GM18858 (cell line): ENCODE measurements at regions not wholly inside any gene's neighbourhood (a gene's known extent, or its start where the extent isn't known, plus 50 kb on each side); places are given as distances from the start of the nearest gene placed in this dataset.

Experiments used
- ATAC-seq: cut with Tn5 transposase; IDR thresholded peaks from one replicate; pipeline ENCODE4 v1.9.1; 2021; ENCODE audit not compliant: unreplicated experiment

DNA sequence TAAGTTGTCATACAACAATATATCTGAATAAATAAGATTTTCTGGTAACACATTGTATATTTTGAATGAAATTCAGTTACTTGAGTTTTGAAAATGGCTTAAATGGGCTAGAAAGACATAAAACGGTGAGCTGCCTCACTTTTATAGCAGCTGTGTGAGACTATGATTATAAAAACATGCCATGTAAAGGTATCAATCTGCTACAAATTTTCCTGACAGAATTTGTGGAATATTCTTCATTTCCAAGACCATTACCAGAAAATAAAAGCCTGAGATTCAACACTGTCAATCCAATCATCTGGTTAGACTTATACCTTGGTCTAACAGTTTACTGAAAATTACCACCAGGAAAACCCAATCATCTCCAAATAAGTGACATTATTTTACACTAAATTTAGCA lies 181.1 kb downstream of the SPCS3 start:
- no peak for ATAC-seq

DNA sequence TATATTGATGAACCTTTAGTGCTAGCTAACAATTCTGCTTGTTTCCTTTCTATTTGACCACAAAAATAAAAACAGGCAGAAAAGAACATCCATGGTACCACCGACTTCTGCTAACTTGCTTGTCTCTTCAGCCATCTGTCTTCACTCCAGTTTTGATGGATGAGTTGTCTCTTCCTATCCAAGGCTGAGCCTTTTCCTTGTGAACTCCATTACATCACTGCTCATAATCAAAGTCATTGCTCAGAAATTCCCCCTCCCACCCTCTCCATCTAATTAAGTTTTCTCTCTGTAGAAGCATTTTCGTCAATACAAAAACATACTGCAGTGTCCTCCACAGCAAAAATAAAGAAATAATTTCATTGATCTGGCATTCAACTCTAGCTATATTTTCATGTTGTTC lies 184.4 kb downstream of the SPCS3 start:
- no peak for ATAC-seq

DNA sequence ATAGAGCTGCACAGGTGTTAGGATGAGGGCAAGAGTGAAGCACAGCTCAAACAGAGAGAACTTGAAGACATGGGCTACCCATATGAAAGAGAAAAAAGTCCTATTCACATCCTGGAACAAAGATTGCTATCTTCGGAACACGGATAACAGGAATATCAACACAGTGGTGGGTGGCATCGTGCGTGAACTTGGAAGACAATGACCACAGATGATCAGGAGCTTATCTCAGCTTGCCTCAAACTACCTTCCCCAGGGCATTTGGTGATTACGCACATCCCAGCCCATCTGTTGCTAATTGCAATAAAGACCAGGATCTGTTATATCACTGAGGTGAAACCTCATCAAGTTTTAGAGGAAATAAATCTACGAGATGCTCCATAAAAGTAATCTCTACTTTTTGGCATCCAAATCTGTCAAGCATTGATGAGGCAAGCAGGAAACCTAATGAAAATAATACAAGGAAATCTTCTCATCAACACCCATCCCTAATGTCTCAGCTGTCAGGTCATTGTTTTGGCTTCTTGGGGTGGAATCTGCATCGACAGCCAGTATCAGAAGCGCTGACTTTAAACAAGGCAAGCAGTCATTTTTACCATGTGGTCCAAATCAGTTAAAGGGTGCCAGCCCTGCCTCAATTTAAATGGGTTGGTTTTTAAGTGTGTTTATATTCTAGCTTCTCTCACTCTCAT lies 188.2 kb downstream of the SPCS3 start:
- no peak for ATAC-seq

DNA sequence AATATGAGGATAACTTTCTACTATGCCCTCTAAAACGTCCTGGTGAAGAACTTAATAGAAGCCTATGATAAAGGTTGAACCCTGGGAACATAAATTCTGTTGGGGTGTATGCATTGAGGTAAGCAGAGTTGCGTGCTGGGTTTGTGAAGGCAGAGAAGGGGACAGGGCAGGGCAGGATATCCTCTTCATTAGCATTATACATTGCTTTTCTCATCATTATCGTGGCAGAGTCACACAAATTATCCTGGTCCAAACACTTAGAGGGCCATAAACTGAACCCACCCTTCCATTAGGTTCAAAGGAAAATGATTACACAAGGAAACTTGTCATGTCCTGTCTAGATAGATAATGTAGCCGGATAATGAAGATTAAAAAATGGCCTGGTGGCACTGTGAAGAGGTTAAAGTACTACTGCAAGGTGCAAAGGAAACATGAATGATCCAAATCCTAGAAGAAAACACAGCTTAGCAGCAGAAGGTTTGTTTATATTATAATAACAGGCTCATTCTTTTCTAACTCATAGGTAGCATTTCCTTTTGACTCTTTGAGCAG lies 189.1 kb downstream of the SPCS3 start:
- no peak for ATAC-seq

DNA sequence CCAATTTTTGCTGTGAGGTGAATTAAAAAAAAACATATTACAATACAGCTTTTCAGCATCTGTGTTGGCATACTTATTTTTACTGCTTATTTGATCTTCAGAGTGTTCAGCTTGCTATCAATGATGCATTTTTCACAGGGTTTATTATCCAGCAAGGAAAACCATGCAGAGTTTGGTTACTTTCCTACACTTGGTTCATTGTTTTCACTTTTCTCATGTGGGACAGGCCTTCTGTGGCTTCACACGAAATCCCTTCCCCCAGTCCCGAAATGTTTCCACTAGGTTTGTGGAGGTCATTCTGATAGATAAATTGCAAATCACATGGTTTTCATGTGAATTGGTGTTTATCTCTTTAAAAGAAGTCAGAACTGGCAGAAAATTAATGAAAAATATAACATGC lies 205.8 kb downstream of the SPCS3 start:
- ATAC-seq = no peak

DNA sequence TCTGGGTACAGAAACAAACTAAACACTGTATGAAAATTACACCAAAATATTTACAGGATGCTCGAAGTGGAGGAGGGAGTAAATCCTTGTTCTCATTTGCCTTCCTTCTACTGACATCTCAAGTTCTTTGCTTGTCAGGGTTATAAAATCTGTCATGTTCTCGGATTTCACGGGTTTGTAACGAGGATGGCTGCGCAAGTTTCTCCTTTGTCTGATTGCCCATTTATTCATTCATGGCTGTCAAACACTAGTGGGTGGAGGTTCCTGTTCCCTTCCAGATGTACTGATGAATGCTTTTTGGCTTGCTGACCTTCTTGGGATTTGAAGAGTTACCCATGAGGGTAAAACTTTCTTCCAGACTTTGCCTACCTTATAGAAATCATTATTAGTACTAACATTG lies 206.9 kb downstream of the SPCS3 start:
- ATAC-seq = no peak

DNA sequence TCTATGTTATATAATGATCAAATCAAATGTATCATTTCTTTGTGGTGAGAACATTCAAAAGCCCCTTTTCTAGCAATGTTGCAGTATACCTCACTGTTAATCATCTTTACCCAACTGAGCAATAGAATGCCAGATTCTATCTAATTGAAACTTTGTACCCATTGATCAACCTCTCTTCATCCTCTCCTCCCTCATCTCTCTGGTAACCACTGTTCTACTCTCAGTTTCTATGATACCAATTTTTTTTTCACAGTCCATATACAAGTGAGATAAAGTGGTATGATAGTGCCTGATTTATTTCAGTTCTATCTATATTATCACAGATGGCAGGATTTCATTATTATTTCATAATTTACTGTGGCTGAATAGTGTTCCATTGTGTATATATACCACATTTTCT lies 209.8 kb downstream of the SPCS3 start:
- no peak for ATAC-seq

DNA sequence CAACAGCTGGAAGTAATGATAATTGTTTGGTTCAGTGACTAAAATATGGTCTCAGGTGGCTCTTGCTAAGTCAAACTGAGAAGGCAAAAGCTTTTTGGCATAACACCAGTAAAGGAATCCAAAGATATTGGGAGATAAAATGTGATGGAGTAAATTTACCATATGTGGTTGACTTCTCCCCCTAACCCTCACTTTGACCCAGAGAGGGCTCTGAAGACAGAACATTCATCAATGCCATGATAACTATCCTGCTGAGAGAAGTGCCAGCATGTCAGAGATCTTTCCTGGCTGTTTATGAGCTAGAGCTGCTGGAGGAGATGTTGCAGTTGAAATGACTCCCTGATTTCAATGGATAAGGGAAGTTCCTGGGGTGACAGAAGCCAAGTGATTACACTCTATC lies 213.4 kb downstream of the SPCS3 start:
- no peak for ATAC-seq

DNA sequence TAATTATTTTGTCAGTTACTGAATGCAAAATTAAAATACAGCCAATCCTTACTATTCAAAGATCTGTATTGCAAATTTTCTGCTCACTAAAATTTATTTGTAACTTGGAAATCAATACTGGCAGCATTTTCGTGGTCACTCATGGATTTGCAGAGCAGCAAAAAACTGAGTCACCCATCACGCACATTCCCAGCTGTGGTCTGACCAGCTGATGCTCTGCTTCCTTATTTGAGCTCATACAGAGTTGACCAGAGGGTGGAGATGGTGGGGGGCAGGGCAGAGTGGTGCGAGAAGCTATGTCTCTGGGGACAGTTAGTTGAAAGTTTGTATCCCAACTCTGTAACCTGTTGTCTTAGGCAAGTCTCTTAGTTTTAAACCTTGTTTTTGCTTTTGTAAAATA lies 214.8 kb downstream of the SPCS3 start:
- ATAC-seq = no peak

DNA sequence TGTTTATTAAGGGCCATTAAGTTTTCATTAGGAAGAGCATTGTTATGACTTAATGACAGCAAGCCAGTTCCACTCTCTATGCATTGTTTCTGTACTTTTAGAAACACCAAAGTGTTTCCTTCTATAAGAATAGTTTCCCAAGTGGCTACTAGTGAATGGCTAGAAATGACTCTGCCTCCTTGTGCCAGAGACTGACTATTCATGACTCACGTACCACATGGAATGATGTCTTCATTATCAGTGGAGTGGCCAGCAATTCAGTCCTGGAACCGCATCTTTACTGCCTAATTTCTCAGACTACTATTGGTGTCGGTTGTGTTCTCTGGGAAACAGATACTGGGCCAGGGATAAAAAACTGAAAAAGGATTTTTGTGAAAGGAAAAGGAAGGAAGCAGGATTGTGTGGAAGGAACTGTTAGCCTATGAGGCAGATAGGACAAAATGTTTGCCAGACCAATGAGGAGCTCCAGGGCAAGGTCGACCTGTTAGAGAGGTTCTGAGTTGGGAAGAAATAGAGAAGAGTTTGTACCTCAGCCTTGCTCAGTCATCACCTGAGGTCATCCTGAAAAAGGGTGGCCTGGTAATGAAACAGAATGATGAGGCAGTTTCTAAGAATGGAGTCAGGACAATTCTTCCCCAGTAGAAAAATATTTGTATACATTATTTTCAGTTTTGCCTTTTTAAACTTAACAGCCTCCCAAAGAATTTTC lies 218.6 kb downstream of the SPCS3 start:
- ATAC-seq = no peak

DNA sequence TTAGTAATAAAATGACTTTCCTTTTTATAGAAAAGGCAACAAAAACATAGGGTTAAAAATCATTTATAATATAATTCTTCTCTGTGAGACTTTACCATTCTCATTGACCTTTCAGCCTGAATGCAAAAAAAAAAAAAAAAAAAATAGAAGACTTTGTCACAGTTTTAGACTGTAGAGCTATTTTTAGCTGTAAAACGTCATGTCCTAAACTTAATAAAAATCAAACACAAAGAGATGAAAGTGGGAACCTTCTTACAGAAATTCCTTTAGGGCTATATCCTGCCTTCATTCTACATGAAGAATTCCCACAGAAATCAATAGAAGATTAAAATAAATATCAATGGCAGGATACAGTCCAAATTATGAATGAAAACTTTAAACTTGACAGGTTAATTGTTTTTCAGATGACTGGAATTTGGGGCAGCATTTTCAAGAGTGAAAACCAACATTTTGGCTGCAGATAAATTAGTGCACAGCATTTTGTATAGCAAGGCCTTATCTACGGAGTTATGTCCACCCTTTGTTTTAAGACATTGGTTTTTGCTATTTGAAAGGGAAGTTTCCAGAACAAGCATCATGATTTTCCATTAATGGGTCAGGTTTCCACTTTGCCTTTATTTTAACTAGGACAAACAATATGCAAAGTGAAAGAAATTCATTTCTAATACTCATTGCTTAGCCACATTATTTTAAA lies 219.5 kb downstream of the SPCS3 start:
- no peak for ATAC-seq

DNA sequence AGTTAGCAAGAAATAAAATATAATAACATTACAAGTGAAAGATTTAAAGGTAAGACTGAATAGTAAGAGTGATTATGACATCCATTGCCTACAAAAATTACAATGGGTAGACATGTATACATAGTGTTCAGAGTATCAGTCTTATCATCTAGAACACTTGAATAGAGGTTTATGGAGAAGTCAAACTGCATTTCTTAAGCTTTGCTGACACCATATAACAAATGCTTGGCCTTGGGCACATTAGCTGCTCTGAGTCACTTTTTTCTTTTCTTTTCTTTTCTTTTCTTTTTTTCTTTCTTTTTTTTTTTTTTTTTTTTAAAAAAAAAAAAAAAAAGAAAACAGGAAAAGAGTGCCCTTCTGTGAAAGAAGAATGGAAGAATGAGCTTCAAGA lies 220.0 kb downstream of the SPCS3 start:
- no peak for ATAC-seq

DNA sequence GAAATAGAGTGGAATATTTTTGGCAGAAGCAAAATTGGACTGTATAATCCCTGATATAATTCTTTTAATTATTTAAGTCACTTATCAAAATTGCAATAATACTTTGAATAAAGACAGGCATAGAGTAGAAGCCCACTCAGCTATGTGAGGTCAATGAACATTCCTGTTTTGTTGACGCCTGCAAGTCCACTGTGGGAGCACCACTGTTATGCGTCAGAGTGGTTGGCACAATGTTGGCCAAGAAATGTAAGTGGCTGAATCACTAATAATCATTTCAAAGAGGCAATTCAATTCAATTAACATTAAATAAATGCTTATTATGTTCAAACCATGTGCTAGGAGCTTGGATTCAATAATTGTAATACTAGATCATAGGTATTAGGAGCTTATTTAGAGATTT lies 221.0 kb downstream of the SPCS3 start:
- no peak for ATAC-seq

DNA sequence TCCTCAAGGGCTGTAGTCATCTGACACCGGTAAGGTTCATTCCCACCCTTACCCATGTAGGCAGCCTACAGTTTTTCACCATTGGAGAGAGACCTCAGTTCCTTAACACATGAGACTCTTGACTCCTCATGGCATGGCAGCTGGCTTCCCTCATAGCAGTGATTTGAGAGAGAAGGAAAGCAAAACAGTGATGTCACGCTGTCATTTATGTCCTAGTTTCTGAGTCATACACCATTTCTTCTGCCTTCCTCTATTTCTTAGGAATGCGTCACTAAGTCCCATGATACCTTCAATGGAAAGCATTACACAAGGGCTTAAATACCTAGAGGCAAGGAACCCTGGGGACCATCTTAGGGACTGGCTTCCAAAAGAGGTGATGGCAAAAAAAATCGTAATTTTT lies 226.1 kb downstream of the SPCS3 start:
- ATAC-seq = no peak

DNA sequence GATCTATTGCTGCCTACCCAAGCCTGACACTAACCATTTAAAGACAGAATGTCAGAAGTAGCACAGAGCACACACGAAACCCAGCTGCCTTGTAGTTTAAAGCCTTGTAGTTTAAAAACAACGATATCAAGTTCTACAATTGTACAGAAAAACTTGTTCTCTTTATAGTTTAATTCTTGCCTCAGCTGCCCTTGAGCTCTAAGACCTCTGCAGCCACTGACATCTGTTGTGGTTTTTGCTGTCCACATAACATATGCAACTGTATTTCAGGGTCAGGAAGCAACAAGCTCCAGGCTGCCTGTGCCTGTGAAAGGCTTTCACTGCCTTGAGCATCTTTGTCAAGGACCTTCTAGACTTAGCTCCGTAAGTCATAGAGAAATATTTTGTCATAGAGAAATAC lies 227.2 kb downstream of the SPCS3 start:
- ATAC-seq = no peak

DNA sequence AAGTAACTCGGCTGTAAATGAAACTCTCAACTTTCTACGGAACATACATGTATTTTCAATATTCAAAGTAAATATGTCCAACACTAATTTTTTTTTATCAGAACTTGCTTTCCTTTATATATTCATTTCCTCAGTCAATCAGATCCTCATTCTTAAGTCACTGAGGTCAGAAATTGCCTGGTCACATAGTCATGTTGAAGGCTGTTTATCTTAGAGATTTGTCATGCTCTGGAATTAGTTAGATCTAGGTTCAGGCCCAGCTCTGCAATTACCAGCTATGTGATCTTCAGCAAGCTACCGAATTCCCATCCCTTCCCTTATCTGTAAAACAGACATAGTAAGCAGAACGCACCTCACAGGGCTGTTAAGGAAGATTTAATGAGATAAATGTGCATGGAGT lies 228.8 kb downstream of the SPCS3 start:
- no peak for ATAC-seq

DNA sequence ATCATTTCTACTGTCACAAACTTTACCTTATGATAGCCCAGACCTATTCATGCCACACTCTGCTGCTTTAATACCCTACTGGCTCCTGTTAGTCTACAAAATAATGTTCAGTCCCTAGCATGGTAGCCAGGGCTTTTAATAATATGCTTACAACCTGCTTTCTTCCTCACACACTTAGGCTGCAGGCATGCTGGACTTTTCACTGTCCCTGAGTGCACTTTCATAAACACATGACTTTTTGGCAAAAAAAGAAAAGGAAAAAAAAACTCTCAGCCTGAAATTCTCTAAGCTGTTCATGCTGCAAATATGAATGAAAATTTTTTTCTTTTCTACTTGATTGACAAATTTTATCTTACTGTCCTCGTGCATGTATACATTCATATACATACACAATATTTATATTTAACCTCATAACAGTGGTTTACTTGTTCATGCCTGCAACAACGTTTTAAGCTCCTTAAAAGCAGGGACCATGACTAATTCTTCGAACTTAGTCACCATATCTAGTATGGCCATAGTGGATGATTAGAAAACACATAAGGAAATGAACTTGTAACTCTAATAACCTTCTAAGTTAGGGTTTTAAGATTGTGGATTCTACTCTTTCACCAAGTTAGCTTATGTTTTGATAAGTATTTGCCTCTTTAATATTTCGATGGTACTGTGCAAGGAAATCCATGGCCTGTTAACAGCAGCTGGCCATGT lies 229.5 kb downstream of the SPCS3 start:
- no peak for ATAC-seq

DNA sequence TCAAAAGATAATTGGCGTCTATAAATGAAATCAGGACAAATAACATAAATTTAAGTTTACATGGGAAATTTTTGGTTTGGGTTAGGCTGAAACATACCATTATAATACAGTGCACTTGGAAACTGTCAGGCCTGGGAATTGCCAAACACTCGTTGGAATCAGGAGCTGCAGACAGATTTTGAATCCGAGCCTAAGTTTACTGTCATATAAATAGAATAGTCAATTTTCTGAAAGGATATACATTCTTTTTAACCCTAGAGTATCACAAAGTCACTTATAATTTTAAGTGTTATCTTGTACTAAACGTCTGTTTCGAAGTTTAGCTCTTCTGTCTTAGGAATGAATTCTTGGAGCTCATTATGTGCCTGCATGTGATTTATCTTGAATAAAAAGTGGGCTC lies 234.1 kb downstream of the VEGFC start:
- ATAC-seq = no peak

DNA sequence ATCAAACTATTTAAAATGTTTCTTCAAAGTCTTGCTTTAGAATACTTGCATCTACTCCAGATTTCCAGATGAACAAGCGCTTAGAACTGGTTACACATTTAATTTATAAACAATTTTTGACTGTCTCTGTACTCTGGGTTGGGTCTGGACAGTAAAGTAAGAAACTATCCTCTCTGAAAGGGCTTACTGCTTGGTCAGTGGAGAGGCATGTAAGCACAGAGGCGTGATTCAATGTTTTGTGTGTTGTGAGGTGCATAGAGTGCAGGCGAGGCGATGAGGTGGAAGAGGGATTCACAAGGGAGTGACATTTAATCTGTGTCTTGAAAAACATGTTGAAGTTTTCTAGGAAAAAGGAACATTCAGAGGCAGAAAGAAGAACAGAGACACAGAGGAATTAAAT lies 231.4 kb downstream of the VEGFC start:
- ATAC-seq = no peak

DNA sequence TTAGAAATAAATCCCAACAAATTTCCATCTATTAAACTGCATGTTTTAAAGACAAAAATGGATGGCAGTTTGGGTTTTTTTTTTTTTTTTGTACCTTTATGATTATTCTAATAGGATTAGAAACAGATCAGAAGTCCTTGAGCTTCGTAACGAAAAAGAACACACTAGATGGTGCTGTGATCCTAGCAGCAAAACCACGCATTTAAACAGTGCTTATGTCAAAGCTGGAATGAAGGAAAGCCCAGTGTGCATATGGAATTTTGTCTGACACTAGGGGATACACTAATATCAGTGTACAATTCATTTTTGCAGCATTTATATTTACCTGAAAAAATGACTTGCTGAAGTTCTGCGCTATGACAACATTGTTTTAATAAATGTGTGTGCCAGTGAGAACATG lies 229.1 kb downstream of the VEGFC start:
- ATAC-seq = no peak

DNA sequence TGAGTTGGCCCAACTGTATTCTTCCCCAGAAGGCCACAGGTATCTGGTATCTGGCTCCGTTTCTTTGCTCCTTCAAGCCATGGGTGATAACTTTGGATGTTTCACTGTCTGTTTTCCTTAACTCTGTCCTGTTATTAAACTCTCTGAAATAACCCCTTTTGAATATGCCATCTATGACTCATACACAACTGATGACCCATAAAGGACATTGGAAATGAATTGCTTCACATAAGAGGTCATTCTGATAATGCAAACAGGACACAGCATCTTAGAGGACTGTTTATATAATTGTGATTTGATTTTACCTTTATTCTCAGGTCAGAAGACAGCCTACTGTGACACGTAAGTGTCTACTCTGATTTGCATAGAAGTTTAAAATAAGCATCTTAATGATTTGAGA lies 227.7 kb downstream of the VEGFC start:
- ATAC-seq = no peak

DNA sequence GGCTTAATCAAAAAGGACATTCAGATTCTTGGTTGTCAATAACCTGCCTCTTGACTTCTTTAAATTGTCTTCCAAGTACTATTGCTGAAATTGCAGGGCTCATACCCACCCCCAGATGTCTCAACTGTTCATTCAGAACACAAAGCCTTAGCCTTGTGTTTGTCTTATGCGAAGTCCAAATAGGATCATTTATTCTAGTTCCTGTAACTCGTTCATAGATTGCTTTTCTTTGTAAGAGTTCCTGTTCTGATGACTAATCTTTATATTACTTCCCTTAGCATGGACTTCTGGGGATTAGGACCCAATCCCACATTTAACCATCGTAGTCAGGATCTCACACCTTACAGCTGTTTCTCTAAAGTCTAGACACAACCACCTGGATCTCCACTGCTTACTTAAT lies 226.0 kb downstream of the VEGFC start:
- no peak for ATAC-seq
